Fibroblast of skin of scalp (primary cell): ENCODE measurements at regions not wholly inside any gene's neighbourhood (a gene's known extent, or its start where the extent isn't known, plus 50 kb on each side); places are given as distances from the start of the nearest gene placed in this dataset.

Source experiments
- DNase-seq: peaks from one replicate; pipeline ENCODE4 v3.0.0-alpha.2; 2013

- DNase-seq, result no peak
These were observed 50.1 kb upstream of the EFEMP1 start for GRCh38 chr2:55973673-55974072.

- DNase-seq, result no peak
These were observed 53.1 kb upstream of the EFEMP1 start for GRCh38 chr2:55976681-55977080.

GRCh38 chr2:55985406-55985805 lies 61.8 kb upstream of the EFEMP1 start:
- no peak for DNase-seq

- no peak for DNase-seq
These were observed 62.4 kb upstream of the EFEMP1 start for GRCh38 chr2:55986001-55986400.

GRCh38 chr2:55986700-55987440 lies 63.3 kb upstream of the EFEMP1 start:
- DNase-seq, result peak; percentile 59

GRCh38 chr2:55989405-55989804 lies 65.8 kb upstream of the EFEMP1 start:
- no peak for DNase-seq

GRCh38 chr2:55992455-55992854 lies 68.9 kb upstream of the EFEMP1 start:
- peak; percentile 100 for DNase-seq

- DNase-seq, result no peak
These were observed 70.1 kb upstream of the EFEMP1 start for GRCh38 chr2:55993685-55994084.

- no peak for DNase-seq
These were observed 71.6 kb upstream of the EFEMP1 start for GRCh38 chr2:55995211-55995610.

GRCh38 chr2:55995902-55996301 lies 72.3 kb upstream of the EFEMP1 start:
- no peak for DNase-seq

- no peak for DNase-seq
These were observed 75.6 kb upstream of the EFEMP1 start for GRCh38 chr2:55999231-55999630.

- DNase-seq, result peak; percentile 52
These were observed 76.2 kb upstream of the EFEMP1 start for GRCh38 chr2:55999790-56000189.

- no peak for DNase-seq
These were observed 78.4 kb upstream of the EFEMP1 start for GRCh38 chr2:56001947-56002346.

- DNase-seq, result peak; percentile 85
These were observed 85.3 kb upstream of the EFEMP1 start for GRCh38 chr2:56008661-56009431.

- DNase-seq, result peak; percentile 72
These were observed 86.3 kb upstream of the EFEMP1 start for GRCh38 chr2:56009758-56010458.

GRCh38 chr2:56011624-56012023 lies 88.0 kb upstream of the EFEMP1 start:
- DNase-seq, result no peak

- DNase-seq, result no peak
These were observed 88.7 kb upstream of the EFEMP1 start for GRCh38 chr2:56012221-56012765.

- no peak for DNase-seq
These were observed 89.9 kb upstream of the EFEMP1 start for GRCh38 chr2:56013475-56013874.

GRCh38 chr2:56014046-56014730 lies 90.6 kb upstream of the EFEMP1 start:
- DNase-seq, result no peak

GRCh38 chr2:56015711-56016115 lies 92.1 kb upstream of the EFEMP1 start:
- DNase-seq, result no peak

GRCh38 chr2:56017784-56018183 lies 94.2 kb upstream of the EFEMP1 start:
- DNase-seq, result no peak

- DNase-seq, result no peak
These were observed 94.7 kb upstream of the EFEMP1 start for GRCh38 chr2:56018267-56018666.

GRCh38 chr2:56021136-56021474 lies 97.5 kb upstream of the EFEMP1 start:
- DNase-seq, result no peak
